PFSK-1 (cell line): ENCODE measurements at regions not wholly inside any gene's neighbourhood (a gene's known extent, or its start where the extent isn't known, plus 50 kb on each side); places are given as distances from the start of the nearest gene placed in this dataset.

Source experiments
- POLR2AphosphoS5 ChIP-seq: IDR thresholded peaks from 2 replicates; pipeline ENCODE4 v1.6.1; 2012; ENCODE audit warnings: low read depth, mild to moderate bottlenecking, control low read depth, low read length, moderate library complexity
- TF ChIP-seq, protein P1 (sequence below), 2 experiments: IDR thresholded peaks; 2 replicates each; pipeline versions ENCODE4 v1.6.1 to v1.8.0; 2011 to 2012; ENCODE audit warnings: low read depth in 2 of 2, low read length in 2 of 2, control low read depth in 1 of 2, inconsistent platforms in 1 of 2, mild to moderate bottlenecking in 1 of 2, moderate library complexity in 1 of 2; ENCODE audit not compliant: insufficient read depth in 1 of 2

DNA sequence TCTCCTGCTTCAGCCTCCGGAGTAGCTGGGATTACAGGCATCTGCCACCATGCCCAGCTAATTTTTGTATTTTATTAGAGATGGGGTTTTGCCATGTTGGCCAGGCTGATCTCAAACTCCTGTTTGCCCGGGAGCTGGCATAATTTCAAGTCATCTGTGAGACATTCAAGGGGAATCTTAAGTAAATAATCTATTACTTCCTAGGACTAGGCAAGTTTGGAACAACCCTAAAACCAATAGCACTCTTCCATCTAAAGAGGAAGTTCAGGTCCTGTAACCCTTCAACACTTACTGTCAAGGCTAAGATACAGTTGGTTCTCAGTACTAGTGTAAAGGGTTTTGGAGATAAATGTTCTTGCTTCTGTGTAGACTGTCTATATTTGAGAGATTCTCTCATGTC, 267.8 kb upstream of the IRAK1BP1 start:
- no peak for TF ChIP-seq POLR2AphosphoS5
- TF ChIP-seq, protein P1, sequence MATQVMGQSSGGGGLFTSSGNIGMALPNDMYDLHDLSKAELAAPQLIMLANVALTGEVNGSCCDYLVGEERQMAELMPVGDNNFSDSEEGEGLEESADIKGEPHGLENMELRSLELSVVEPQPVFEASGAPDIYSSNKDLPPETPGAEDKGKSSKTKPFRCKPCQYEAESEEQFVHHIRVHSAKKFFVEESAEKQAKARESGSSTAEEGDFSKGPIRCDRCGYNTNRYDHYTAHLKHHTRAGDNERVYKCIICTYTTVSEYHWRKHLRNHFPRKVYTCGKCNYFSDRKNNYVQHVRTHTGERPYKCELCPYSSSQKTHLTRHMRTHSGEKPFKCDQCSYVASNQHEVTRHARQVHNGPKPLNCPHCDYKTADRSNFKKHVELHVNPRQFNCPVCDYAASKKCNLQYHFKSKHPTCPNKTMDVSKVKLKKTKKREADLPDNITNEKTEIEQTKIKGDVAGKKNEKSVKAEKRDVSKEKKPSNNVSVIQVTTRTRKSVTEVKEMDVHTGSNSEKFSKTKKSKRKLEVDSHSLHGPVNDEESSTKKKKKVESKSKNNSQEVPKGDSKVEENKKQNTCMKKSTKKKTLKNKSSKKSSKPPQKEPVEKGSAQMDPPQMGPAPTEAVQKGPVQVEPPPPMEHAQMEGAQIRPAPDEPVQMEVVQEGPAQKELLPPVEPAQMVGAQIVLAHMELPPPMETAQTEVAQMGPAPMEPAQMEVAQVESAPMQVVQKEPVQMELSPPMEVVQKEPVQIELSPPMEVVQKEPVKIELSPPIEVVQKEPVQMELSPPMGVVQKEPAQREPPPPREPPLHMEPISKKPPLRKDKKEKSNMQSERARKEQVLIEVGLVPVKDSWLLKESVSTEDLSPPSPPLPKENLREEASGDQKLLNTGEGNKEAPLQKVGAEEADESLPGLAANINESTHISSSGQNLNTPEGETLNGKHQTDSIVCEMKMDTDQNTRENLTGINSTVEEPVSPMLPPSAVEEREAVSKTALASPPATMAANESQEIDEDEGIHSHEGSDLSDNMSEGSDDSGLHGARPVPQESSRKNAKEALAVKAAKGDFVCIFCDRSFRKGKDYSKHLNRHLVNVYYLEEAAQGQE (IDR thresholded peaks at IDR 0.05; ENCODE audit: insufficient read depth in 1 of 2, low read depth in 2 of 2, low read length in 2 of 2), result no peak
